ENCODE measurements at regions not wholly inside any gene's neighbourhood (a gene's known extent, or its start where the extent isn't known, plus 50 kb on each side); places are given as distances from the start of the nearest gene placed in this dataset.

DNA sequence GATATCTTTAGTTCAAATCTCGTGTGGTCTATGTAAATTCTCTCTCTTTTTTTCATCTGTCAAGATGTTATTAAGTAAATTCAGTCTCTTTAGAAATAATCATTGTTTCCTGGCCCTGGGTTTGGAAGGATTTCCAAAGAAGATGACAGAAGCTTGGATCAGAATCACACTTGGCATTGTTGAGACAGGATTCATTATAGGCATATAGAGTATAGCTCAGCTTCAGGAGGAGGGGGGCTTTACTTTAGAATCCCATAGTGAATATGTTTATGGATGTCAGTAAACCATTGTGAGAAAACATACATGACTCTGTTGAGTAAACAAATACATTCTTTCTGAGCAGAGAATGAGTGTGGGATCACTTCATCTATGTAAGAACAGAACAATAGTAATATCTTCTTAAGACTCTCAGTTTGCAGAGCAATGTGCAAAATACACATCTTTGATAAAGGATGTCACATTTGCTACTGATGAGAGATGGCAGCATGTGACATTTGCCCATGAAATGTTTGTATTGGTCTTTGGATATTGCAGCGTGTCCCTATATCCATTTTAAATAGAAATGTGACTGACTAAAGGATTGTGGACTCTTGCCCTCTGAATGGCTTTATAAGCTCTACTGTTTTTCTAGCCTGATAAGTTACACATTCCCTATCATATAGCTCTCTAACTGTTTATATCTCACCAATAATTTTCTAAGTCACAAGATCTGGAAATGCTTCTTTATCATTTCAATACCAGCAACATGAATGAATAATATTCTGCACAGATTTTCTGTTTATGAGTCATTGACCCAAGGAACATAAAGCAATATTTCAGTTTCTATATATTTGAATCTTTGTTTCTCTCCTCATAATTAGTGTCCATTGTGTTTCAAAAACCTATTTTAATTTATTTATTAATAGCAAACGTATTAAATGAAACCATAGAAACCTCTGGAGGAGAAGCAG lies 95.6 kb upstream of the THRB start:
- Histone ChIP-seq H3K4me1 (ENCODE audit: control insufficient read depth, insufficient read depth, low read length) (no peaks in the 10 kb centered on the region), H3K9me3 (ENCODE audit: control insufficient read depth, insufficient read depth, low read depth, low read length) (no peaks in the 10 kb centered on the region), H3K36me3 (ENCODE audit: control insufficient read depth in 2 of 2, insufficient read depth in 1 of 2, low read length in 2 of 2) (no peaks in the 10 kb centered on the region), H3K27ac (ENCODE audit: extremely low read depth, low read depth, low read length) (no peak overlapping the region), H3K4me3 (ENCODE audit: low read depth, low read length) (no peak overlapping the region)
- CTCF ChIA-PET: interaction anchor here (1.0 kb wide), 1 partner anchor 8 kb away, joined by 3 read pairs; no protein-coding TSS in a partner anchor
- POLR2A ChIA-PET: no interaction called here
- no peak for TF ChIP-seq ZNF133 (tag by site-specific recombination; IDR thresholded peaks at IDR 0.05)
- TF ChIP-seq ZNF416 (tag by site-specific recombination; IDR thresholded peaks at IDR 0.05): no peak
- TF ChIP-seq ZNF549 (tag by site-specific recombination; IDR thresholded peaks at IDR 0.05): no peak
- TF ChIP-seq, protein P1, sequence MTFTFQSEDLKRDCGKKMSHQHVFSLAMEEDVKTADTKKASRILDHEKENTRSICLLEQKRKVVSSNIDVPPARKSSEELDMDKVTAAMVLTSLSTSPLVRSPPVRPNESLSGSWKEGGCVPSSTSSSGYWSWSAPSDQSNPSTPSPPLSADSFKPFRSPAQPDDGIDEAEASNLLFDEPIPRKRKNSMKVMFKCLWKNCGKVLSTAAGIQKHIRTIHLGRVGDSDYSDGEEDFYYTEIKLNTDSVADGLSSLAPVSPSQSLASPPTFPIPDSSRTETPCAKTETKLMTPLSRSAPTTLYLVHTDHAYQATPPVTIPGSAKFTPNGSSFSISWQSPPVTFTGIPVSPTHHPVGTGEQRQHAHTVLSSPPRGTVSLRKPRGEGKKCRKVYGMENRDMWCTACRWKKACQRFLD (tag by site-specific recombination; IDR thresholded peaks at IDR 0.05): no peak
- no peak for TF ChIP-seq HOXC10 (CRISPR knock-in tag; IDR thresholded peaks at IDR 0.05)
- TF ChIP-seq, protein P2, sequence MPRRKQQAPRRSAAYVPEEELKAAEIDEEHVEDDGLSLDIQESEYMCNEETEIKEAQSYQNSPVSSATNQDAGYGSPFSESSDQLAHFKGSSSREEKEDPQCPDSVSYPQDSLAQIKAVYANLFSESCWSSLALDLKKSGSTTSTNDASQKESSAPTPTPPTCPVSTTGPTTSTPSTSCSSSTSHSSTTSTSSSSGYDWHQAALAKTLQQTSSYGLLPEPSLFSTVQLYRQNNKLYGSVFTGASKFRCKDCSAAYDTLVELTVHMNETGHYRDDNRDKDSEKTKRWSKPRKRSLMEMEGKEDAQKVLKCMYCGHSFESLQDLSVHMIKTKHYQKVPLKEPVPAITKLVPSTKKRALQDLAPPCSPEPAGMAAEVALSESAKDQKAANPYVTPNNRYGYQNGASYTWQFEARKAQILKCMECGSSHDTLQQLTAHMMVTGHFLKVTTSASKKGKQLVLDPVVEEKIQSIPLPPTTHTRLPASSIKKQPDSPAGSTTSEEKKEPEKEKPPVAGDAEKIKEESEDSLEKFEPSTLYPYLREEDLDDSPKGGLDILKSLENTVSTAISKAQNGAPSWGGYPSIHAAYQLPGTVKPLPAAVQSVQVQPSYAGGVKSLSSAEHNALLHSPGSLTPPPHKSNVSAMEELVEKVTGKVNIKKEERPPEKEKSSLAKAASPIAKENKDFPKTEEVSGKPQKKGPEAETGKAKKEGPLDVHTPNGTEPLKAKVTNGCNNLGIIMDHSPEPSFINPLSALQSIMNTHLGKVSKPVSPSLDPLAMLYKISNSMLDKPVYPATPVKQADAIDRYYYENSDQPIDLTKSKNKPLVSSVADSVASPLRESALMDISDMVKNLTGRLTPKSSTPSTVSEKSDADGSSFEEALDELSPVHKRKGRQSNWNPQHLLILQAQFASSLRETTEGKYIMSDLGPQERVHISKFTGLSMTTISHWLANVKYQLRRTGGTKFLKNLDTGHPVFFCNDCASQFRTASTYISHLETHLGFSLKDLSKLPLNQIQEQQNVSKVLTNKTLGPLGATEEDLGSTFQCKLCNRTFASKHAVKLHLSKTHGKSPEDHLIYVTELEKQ (tag by site-specific recombination; IDR thresholded peaks at IDR 0.05; ENCODE audit: borderline replicate concordance): no peak
- TF ChIP-seq MYNN (tag by site-specific recombination; IDR thresholded peaks at IDR 0.05; ENCODE audit: borderline replicate concordance): no peak
- no peak for TF ChIP-seq ZNF510 (tag by site-specific recombination; IDR thresholded peaks at IDR 0.05; ENCODE audit: insufficient replicate concordance)
- no peak for TF ChIP-seq ZNF138 (tag by site-specific recombination; IDR thresholded peaks at IDR 0.05; ENCODE audit: borderline replicate concordance)
- TF ChIP-seq, protein P3, sequence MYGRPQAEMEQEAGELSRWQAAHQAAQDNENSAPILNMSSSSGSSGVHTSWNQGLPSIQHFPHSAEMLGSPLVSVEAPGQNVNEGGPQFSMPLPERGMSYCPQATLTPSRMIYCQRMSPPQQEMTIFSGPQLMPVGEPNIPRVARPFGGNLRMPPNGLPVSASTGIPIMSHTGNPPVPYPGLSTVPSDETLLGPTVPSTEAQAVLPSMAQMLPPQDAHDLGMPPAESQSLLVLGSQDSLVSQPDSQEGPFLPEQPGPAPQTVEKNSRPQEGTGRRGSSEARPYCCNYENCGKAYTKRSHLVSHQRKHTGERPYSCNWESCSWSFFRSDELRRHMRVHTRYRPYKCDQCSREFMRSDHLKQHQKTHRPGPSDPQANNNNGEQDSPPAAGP (tag by site-specific recombination; IDR thresholded peaks at IDR 0.05): no peak
- TF ChIP-seq ZNF521 (tag by site-specific recombination; IDR thresholded peaks at IDR 0.05): no peak

DNA sequence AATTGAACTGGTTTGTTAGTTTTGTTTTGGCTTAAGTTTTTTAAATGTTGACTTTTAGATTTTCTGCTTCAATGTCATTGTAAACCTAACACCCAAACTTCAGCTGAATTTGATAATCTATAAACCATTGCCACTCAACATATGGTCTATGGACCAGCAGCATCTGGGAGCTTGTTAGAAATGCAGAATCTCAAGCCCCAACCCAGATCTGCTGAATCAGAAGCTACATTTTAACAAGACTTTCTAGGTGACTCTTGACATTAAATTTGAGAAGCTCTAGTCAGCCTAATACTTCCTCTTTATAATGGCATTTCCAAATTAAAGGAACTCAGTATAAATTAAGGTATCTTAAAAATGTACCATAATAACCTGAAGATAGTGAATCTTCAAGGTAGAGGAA lies 96.5 kb upstream of the THRB start:
- no peak overlapping the region for H3K4me3 ChIP-seq (ENCODE audit: low read depth, low read length)
- TF ChIP-seq ZBTB1 (tag by site-specific recombination; IDR thresholded peaks at IDR 0.05): no peak
- TF ChIP-seq ZNF175 (tag by site-specific recombination; IDR thresholded peaks at IDR 0.05): no peak
- TF ChIP-seq, protein P4, sequence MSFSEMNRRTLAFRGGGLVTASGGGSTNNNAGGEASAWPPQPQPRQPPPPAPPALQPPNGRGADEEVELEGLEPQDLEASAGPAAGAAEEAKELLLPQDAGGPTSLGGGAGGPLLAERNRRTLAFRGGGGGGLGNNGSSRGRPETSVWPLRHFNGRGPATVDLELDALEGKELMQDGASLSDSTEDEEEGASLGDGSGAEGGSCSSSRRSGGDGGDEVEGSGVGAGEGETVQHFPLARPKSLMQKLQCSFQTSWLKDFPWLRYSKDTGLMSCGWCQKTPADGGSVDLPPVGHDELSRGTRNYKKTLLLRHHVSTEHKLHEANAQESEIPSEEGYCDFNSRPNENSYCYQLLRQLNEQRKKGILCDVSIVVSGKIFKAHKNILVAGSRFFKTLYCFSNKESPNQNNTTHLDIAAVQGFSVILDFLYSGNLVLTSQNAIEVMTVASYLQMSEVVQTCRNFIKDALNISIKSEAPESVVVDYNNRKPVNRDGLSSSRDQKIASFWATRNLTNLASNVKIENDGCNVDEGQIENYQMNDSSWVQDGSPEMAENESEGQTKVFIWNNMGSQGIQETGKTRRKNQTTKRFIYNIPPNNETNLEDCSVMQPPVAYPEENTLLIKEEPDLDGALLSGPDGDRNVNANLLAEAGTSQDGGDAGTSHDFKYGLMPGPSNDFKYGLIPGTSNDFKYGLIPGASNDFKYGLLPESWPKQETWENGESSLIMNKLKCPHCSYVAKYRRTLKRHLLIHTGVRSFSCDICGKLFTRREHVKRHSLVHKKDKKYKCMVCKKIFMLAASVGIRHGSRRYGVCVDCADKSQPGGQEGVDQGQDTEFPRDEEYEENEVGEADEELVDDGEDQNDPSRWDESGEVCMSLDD (tag by site-specific recombination; IDR thresholded peaks at IDR 0.05): no peak
- no peak for TF ChIP-seq ZNF677 (tag by site-specific recombination; IDR thresholded peaks at IDR 0.05)
- TF ChIP-seq ZNF391 (tag by site-specific recombination; IDR thresholded peaks at IDR 0.05; ENCODE audit: borderline replicate concordance, low read depth): no peak
- TF ChIP-seq, protein P1 (tag by site-specific recombination; IDR thresholded peaks at IDR 0.05): no peak
- no peak for TF ChIP-seq KLF7 (tag by site-specific recombination; IDR thresholded peaks at IDR 0.05; ENCODE audit: borderline replicate concordance)
- TF ChIP-seq, protein P5, sequence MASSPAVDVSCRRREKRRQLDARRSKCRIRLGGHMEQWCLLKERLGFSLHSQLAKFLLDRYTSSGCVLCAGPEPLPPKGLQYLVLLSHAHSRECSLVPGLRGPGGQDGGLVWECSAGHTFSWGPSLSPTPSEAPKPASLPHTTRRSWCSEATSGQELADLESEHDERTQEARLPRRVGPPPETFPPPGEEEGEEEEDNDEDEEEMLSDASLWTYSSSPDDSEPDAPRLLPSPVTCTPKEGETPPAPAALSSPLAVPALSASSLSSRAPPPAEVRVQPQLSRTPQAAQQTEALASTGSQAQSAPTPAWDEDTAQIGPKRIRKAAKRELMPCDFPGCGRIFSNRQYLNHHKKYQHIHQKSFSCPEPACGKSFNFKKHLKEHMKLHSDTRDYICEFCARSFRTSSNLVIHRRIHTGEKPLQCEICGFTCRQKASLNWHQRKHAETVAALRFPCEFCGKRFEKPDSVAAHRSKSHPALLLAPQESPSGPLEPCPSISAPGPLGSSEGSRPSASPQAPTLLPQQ (tag by site-specific recombination; IDR thresholded peaks at IDR 0.05): no peak
- TF ChIP-seq ZNF302 (tag by site-specific recombination; IDR thresholded peaks at IDR 0.05; ENCODE audit: low read depth): no peak
- no peak for TF ChIP-seq OVOL3 (tag by site-specific recombination; IDR thresholded peaks at IDR 0.05)
- CTCF ChIA-PET: interaction anchor here (1.0 kb wide), 1 partner anchor 9 kb away, joined by 3 read pairs; no protein-coding TSS in a partner anchor

More for the DNA sequence above, 96.5 kb upstream of the THRB start:
- H3K27ac ChIP-seq (ENCODE audit: extremely low read depth, low read depth, low read length): no peak overlapping the region
- POLR2A ChIA-PET: no interaction called here
- no peaks in the 10 kb centered on the region for H3K36me3 ChIP-seq (ENCODE audit: control insufficient read depth in 2 of 2, insufficient read depth in 1 of 2, low read length in 2 of 2)
- H3K9me3 ChIP-seq (ENCODE audit: control insufficient read depth, insufficient read depth, low read depth, low read length): no peaks in the 10 kb centered on the region
- H3K4me1 ChIP-seq (ENCODE audit: control insufficient read depth, insufficient read depth, low read length): no peaks in the 10 kb centered on the region

Data from HEK293 (cell line).